Uterus (tissue), 2 donors: ENCODE measurements at regions not wholly inside any gene's neighbourhood (a gene's known extent, or its start where the extent isn't known, plus 50 kb on each side); places are given as distances from the start of the nearest gene placed in this dataset.

Experiments
- POLR2A ChIP-seq, 2 donors: fragments of 450-650 bp; IDR thresholded peaks; one replicate each; pipeline ENCODE4 v1.6.1; 2016; ENCODE audit warnings: antibody characterized with exemption in 2 of 2, mild to moderate bottlenecking in 1 of 2, moderate library complexity in 1 of 2
- TF ChIP-seq, protein P1 (sequence below), 4 experiments: fragments of 200-600 bp in 2 of 4; fragments of 450-650 bp in 2 of 4; sonication (generic) in 2 of 4; IDR thresholded peaks; one replicate each; pipeline ENCODE4 v1.5.1; 2016 to 2019; ENCODE audit warnings: antibody characterized with exemption in 4 of 4, mild to moderate bottlenecking in 2 of 4, moderate library complexity in 1 of 4

DNA sequence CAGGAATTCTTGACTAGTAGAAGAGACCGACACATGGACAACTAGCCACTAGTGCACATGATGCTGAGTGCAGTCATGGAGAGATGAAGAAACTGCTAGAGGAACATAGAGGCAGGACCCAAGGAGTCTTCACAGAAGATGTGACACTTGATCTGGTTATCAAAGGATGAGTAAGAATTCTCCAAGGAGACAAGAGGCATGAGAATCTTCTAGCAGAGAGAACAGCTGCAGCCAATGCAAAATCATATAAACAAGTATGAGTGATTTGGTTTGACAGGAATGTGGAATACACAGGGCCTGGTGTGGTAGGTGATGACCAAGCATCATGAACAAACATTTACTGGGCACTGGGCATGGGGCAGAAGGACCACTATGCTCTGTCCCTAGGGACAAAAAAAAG, 140.9 kb upstream of the CTTNBP2NL start:
- TF ChIP-seq, protein P1, sequence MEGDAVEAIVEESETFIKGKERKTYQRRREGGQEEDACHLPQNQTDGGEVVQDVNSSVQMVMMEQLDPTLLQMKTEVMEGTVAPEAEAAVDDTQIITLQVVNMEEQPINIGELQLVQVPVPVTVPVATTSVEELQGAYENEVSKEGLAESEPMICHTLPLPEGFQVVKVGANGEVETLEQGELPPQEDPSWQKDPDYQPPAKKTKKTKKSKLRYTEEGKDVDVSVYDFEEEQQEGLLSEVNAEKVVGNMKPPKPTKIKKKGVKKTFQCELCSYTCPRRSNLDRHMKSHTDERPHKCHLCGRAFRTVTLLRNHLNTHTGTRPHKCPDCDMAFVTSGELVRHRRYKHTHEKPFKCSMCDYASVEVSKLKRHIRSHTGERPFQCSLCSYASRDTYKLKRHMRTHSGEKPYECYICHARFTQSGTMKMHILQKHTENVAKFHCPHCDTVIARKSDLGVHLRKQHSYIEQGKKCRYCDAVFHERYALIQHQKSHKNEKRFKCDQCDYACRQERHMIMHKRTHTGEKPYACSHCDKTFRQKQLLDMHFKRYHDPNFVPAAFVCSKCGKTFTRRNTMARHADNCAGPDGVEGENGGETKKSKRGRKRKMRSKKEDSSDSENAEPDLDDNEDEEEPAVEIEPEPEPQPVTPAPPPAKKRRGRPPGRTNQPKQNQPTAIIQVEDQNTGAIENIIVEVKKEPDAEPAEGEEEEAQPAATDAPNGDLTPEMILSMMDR (IDR thresholded peaks at IDR 0.05), result no peak
- TF ChIP-seq POLR2A (IDR thresholded peaks at IDR 0.05), result no peak
